Testis (tissue), 2 donors: ENCODE measurements at regions not wholly inside any gene's neighbourhood (a gene's known extent, or its start where the extent isn't known, plus 50 kb on each side); places are given as distances from the start of the nearest gene placed in this dataset.

Experiments used
- DNase-seq: peaks from one replicate; pipeline ENCODE4 v3.0.0-alpha.2; 2019
- H3K27ac ChIP-seq, 2 donors: fragments of 200-600 bp; sonication (generic); one replicate each; pipeline ENCODE4 v1.5.1; 2019
- H3K27me3 ChIP-seq: fragments of 200-600 bp; sonication (generic); one replicate; pipeline ENCODE4 v1.5.1; 2019
- H3K36me3 ChIP-seq: fragments of 200-600 bp; sonication (generic); one replicate; pipeline ENCODE4 v1.5.1; 2017; ENCODE audit warnings: low read depth; ENCODE audit errors: missing control alignments
- H3K4me1 ChIP-seq: fragments of 200-600 bp; sonication (generic); one replicate; pipeline ENCODE4 v1.5.1; 2019
- H3K4me3 ChIP-seq, 2 donors: fragments of 200-600 bp; sonication (generic); one replicate each; pipeline ENCODE4 v1.5.1; 2017 to 2019
- H3K9me3 ChIP-seq: fragments of 200-600 bp; sonication (generic); one replicate; pipeline ENCODE4 v1.5.1; 2017
- CTCF ChIP-seq, 3 experiments: fragments of 450-650 bp in 2 of 3; fragments of 200-600 bp in 1 of 3; sonication (generic) in 1 of 3; IDR thresholded peaks; one replicate each; pipeline ENCODE4 v1.5.1; 2016 to 2019; ENCODE audit warnings: antibody characterized with exemption in 3 of 3, mild to moderate bottlenecking in 2 of 3, moderate library complexity in 1 of 3
- POLR2A ChIP-seq: fragments of 450-650 bp; IDR thresholded peaks from one replicate; pipeline ENCODE4 v1.6.1; 2017; ENCODE audit warnings: antibody characterized with exemption, mild to moderate bottlenecking, moderate library complexity
- WGBS, 2 donors: methylation state at CpG; one replicate each; pipeline ENCODE4 v1.1.5; 2018; 5-methylcytosine and 5-hydroxymethylcytosine counted together
- intact Hi-C: fragments of 100-400 bp; cut with DNase I; formaldehyde crosslinking; loops from one replicate; pipeline ENCODE4 v1.15.1; 2023; ENCODE audit warnings: low total_unique reads

GRCh38 chr19:28583242-28583641 is 629.7 kb downstream of the UQCRFS1 start:
- Histone ChIP-seq H3K4me1 (no peaks in the 10 kb centered on the region), H3K4me3 (no peak overlapping the region), H3K36me3 (no peaks in the 10 kb centered on the region), H3K27me3 (no peaks in the 10 kb centered on the region), H3K27ac (no peak overlapping the region), H3K9me3 (no peaks in the 10 kb centered on the region)
- intact Hi-C loops, result no loop called here
- TF ChIP-seq POLR2A (no peak), CTCF (IDR thresholded peaks at IDR 0.05) (no peak)
- WGBS, 2 donors, result 70 to 76% methylated on average over 3 of the region's 3 CpGs
- DNase-seq, result no peak

- Histone ChIP-seq H3K36me3 (no peaks in the 10 kb centered on the region), H3K27me3 (no peaks in the 10 kb centered on the region), H3K4me3 (no peak overlapping the region), H3K27ac (no peak overlapping the region), H3K4me1 (no peaks in the 10 kb centered on the region), H3K9me3 (no peaks in the 10 kb centered on the region)
- TF ChIP-seq CTCF (IDR thresholded peaks at IDR 0.05) (no peak), POLR2A (no peak)
- DNase-seq, result no peak
- 50 to 51% methylated on average over 2 of the region's 2 CpGs for WGBS, 2 donors
- intact Hi-C loops, result no loop called here
Observed at GRCh38 chr19:28582796-28583195, 630.2 kb downstream of the UQCRFS1 start.

- no peaks in the 10 kb centered on the region for H3K9me3 ChIP-seq
- no peak overlapping the region for H3K27ac ChIP-seq
- H3K36me3 ChIP-seq, result no peaks in the 10 kb centered on the region
- no peaks in the 10 kb centered on the region for H3K27me3 ChIP-seq
- intact Hi-C loops, result no loop called here
- no peak for DNase-seq
- WGBS, 2 donors, result 95% methylated on average over 6 of the region's 6 CpGs
- no peak for TF ChIP-seq POLR2A
- TF ChIP-seq CTCF (IDR thresholded peaks at IDR 0.05), result no peak
- no peaks in the 10 kb centered on the region for H3K4me1 ChIP-seq
- H3K4me3 ChIP-seq, result no peak overlapping the region
Observed at GRCh38 chr19:28582344-28582743, 630.6 kb downstream of the UQCRFS1 start.

GRCh38 chr19:28581468-28581770 is 631.5 kb downstream of the UQCRFS1 start:
- 86 to 92% methylated on average over 4 of the region's 4 CpGs for WGBS, 2 donors
- H3K27me3 ChIP-seq, result no peaks in the 10 kb centered on the region
- no peak overlapping the region for H3K4me3 ChIP-seq
- H3K27ac ChIP-seq, result no peak overlapping the region
- no peaks in the 10 kb centered on the region for H3K36me3 ChIP-seq
- intact Hi-C loops, result no loop called here
- TF ChIP-seq POLR2A, result no peak
- no peak for TF ChIP-seq CTCF (IDR thresholded peaks at IDR 0.05)
- no peaks in the 10 kb centered on the region for H3K9me3 ChIP-seq
- no peaks in the 10 kb centered on the region for H3K4me1 ChIP-seq
- DNase-seq, result no peak

GRCh38 chr19:28578786-28579505 is 634.0 kb downstream of the UQCRFS1 start:
- no peak overlapping the region for H3K4me3 ChIP-seq
- no peak for DNase-seq
- intact Hi-C loops, result no loop called here
- H3K27ac ChIP-seq, result no peak overlapping the region
- no peaks in the 10 kb centered on the region for H3K27me3 ChIP-seq
- no peaks in the 10 kb centered on the region for H3K36me3 ChIP-seq
- TF ChIP-seq CTCF (IDR thresholded peaks at IDR 0.05), result no peak
- no peak for TF ChIP-seq POLR2A
- H3K4me1 ChIP-seq, result no peaks in the 10 kb centered on the region
- 86 to 89% methylated on average over 6 of the region's 6 CpGs for WGBS, 2 donors
- H3K9me3 ChIP-seq, result no peaks in the 10 kb centered on the region
